Endothelial cell of umbilical vein (primary cell): ENCODE measurements at regions not wholly inside any gene's neighbourhood (a gene's known extent, or its start where the extent isn't known, plus 50 kb on each side); places are given as distances from the start of the nearest gene placed in this dataset.

Experiments used
- CTCF ChIP-seq, 2 donors: IDR thresholded peaks; 1 replicate in 1 of 2; 2 replicates in 1 of 2; pipeline ENCODE4 v1.5.1; 2011; ENCODE audit warnings: low read length in 2 of 2, mild to moderate bottlenecking in 2 of 2, moderate library complexity in 2 of 2, control low read depth in 1 of 2, inconsistent platforms in 1 of 2, low read depth in 1 of 2; ENCODE audit not compliant: insufficient read depth in 1 of 2; ENCODE audit errors: extremely low read depth in 1 of 2
- EZH2 ChIP-seq: IDR thresholded peaks from 2 replicates; pipeline ENCODE4 v1.6.1; 2012; ENCODE audit warnings: borderline replicate concordance, low read depth, mild to moderate bottlenecking, moderate library complexity, low read length, inconsistent platforms; ENCODE audit not compliant: severe bottlenecking
- FOS ChIP-seq: IDR thresholded peaks from 2 replicates; pipeline ENCODE4 v1.6.1; 2011; ENCODE audit warnings: mild to moderate bottlenecking, low read length, moderate library complexity, borderline replicate concordance; ENCODE audit not compliant: insufficient read depth
- GATA2 ChIP-seq: IDR thresholded peaks from 2 replicates; pipeline ENCODE4 v1.7.0; 2011; ENCODE audit warnings: low read depth, mild to moderate bottlenecking, moderate library complexity, mixed read lengths, low read length; ENCODE audit not compliant: insufficient read length, insufficient read depth
- JUN ChIP-seq: IDR thresholded peaks from 2 replicates; pipeline ENCODE4 v1.6.1; 2011; ENCODE audit warnings: borderline replicate concordance, low read depth; ENCODE audit not compliant: insufficient read length, insufficient read depth
- MYC ChIP-seq: IDR thresholded peaks from one replicate; pipeline ENCODE4 v1.6.1; 2011; ENCODE audit warnings: mild to moderate bottlenecking, low read depth, low read length
- POLR2A ChIP-seq: IDR thresholded peaks from 2 replicates; pipeline ENCODE4 v1.6.1; 2012; ENCODE audit warnings: low read depth, mild to moderate bottlenecking, control low read depth, low read length
- POLR2AphosphoS5 ChIP-seq: IDR thresholded peaks from 2 replicates; pipeline ENCODE4 v1.6.1; 2012; ENCODE audit warnings: low read depth, mild to moderate bottlenecking, control low read depth, low read length, moderate library complexity; ENCODE audit not compliant: insufficient read depth
- TF ChIP-seq, protein P1 (sequence below): IDR thresholded peaks from 2 replicates; pipeline ENCODE4 v1.6.1; 2011; ENCODE audit not compliant: insufficient read depth, insufficient read length

DNA sequence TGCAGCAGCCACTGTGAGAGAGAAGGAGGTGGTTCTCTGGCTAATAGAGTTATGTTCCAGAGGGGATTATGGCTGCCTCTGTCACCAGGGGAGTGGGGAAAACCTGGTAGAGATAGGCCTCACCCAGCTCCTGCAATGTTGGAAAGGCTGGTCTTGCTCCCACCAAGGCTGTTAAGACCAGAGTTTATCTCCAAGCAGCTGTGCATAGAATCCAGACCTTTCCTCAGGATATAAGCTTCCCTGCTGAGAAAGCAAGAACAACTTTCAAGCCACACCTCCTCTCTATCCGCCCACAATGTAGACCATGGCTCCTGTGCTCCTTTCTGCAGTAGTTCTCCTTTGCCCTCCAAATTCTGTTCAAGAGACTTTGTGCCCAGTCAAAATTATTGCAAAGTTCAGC is 1375.4 kb downstream of the REEP3 start:
- TF ChIP-seq CTCF (IDR thresholded peaks at IDR 0.05; ENCODE audit: extremely low read depth in 1 of 2, insufficient read depth in 1 of 2, low read depth in 1 of 2, low read length in 2 of 2) (no peak), POLR2AphosphoS5 (no peak), POLR2A (no peak), JUN (no peak), GATA2 (no peak), EZH2 (no peak), MYC (no peak), FOS (no peak)
- TF ChIP-seq, protein P1, sequence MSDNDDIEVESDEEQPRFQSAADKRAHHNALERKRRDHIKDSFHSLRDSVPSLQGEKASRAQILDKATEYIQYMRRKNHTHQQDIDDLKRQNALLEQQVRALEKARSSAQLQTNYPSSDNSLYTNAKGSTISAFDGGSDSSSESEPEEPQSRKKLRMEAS: no peak
